Endothelial cell of umbilical vein (primary cell): ENCODE measurements at regions not wholly inside any gene's neighbourhood (a gene's known extent, or its start where the extent isn't known, plus 50 kb on each side); places are given as distances from the start of the nearest gene placed in this dataset.

ENCODE experiments used
- BruUV-seq: library from RNA; stranded (reverse); fragments of 400-500 nt; replicated peaks from 2 replicates; lab custom pipeline; 2021; lab: Mats Ljungman, UMichigan
- CTCF ChIA-PET: fragments of 300-600, 350-600 bp; sonication (Branson Sonifier 250); formaldehyde crosslinking; loops from one replicate; lab custom pipeline; 2021; ENCODE audit warnings: antibody characterized with exemption, inconsistent platforms; lab: Charles Lee
- POLR2A ChIA-PET: fragments of 300-600, 350-600 bp; sonication (Branson Sonifier 250); formaldehyde crosslinking; loops from one replicate; lab custom pipeline; 2021; ENCODE audit warnings: antibody characterized with exemption, inconsistent platforms; lab: Charles Lee
- DNase-seq: peaks from one replicate; pipeline ENCODE4 v3.0.0-alpha.2; 2011; ENCODE audit warnings: low read depth, low spot score
- FAIRE-seq: peaks from 2 replicates; lab custom pipeline; 2011; peaks lifted over from hg19 to GRCh38; lab: Jason Lieb, UNC
- H2AFZ ChIP-seq: 2 replicates; pipeline ENCODE4 v1.6.0; 2012; ENCODE audit warnings: low read depth, low read length, control low read depth, inconsistent platforms
- H3K27ac ChIP-seq: 2 replicates; pipeline ENCODE4 v1.5.1; 2011; ENCODE audit warnings: low read depth, mild to moderate bottlenecking, control low read depth, low read length, moderate library complexity; ENCODE audit not compliant: insufficient read depth
- H3K27me3 ChIP-seq, 2 experiments: 2 replicates each; pipeline versions ENCODE4 v1.6.0 to v1.6.1; 2011; ENCODE audit warnings: low read length in 2 of 2, mixed read lengths in 1 of 2; ENCODE audit not compliant: control insufficient read depth in 2 of 2, insufficient read depth in 2 of 2
- H3K36me3 ChIP-seq, 2 experiments: 2 replicates in 1 of 2; 3 replicates in 1 of 2; pipeline ENCODE4 v1.5.1; 2011; ENCODE audit warnings: low read length in 2 of 2, mild to moderate bottlenecking in 1 of 2, moderate library complexity in 1 of 2; ENCODE audit not compliant: control insufficient read depth in 2 of 2, insufficient read depth in 2 of 2; ENCODE audit errors: extremely low read depth in 1 of 2
- H3K4me1 ChIP-seq: 3 replicates; pipeline ENCODE4 v1.5.1; 2011; ENCODE audit warnings: mild to moderate bottlenecking, low read length; ENCODE audit not compliant: control insufficient read depth, insufficient read depth; ENCODE audit errors: extremely low read depth
- H3K4me2 ChIP-seq: 2 replicates; pipeline ENCODE4 v1.6.1; 2011; ENCODE audit warnings: low read length, control low read depth, mixed read lengths; ENCODE audit not compliant: insufficient read depth
- H3K4me3 ChIP-seq, 3 experiments: fragments of 200-600 bp in 1 of 3; sonication (generic), shearing (Covaris generic) in 1 of 3; replicated peaks in 1 of 3; 2 replicates each; pipeline ENCODE4 v1.5.1; 2011 to 2016; ENCODE audit warnings: control low read depth in 3 of 3, low read length in 3 of 3, mild to moderate bottlenecking in 2 of 3, inconsistent platforms in 1 of 3, low read depth in 1 of 3, moderate library complexity in 1 of 3; ENCODE audit not compliant: insufficient read depth in 1 of 3
- H3K79me2 ChIP-seq: 2 replicates; pipeline ENCODE4 v1.6.0; 2012; ENCODE audit warnings: low read length, inconsistent platforms; ENCODE audit not compliant: control insufficient read depth, insufficient read depth
- H3K9ac ChIP-seq: replicated peaks from 2 replicates; pipeline ENCODE3; 2011; ENCODE audit warnings: low read length, control low read depth; ENCODE audit not compliant: insufficient read depth; ENCODE audit errors: extremely low read depth
- H3K9me1 ChIP-seq: replicated peaks from 3 replicates; pipeline ENCODE4 v1.6.0; 2011; ENCODE audit warnings: mild to moderate bottlenecking, low read length; ENCODE audit not compliant: control insufficient read depth, insufficient read depth; ENCODE audit errors: extremely low read depth
- H3K9me3 ChIP-seq: replicated peaks from 2 replicates; pipeline ENCODE4 v1.5.1; 2012; ENCODE audit warnings: low read length, inconsistent platforms; ENCODE audit not compliant: control insufficient read depth, insufficient read depth
- H4K20me1 ChIP-seq: replicated peaks from 2 replicates; pipeline ENCODE3; 2011; ENCODE audit warnings: mild to moderate bottlenecking, low read length; ENCODE audit not compliant: control insufficient read depth, insufficient read depth; ENCODE audit errors: extremely low read depth
- EZH2 ChIP-seq: IDR thresholded peaks from 2 replicates; pipeline ENCODE4 v1.6.1; 2012; ENCODE audit warnings: borderline replicate concordance, low read depth, mild to moderate bottlenecking, moderate library complexity, low read length, inconsistent platforms; ENCODE audit not compliant: severe bottlenecking
- FOS ChIP-seq: IDR thresholded peaks from 2 replicates; pipeline ENCODE4 v1.6.1; 2011; ENCODE audit warnings: mild to moderate bottlenecking, low read length, moderate library complexity, borderline replicate concordance; ENCODE audit not compliant: insufficient read depth
- dilution Hi-C: fragments of 300-500 bp; cut with MboI; formaldehyde crosslinking; loops from one replicate; pipeline ENCODE4 v1.15.0; 2019; ENCODE audit warnings: low sequenced_read_pairs; ENCODE audit not compliant: extremely low pct_ligation_motif_present
- intact Hi-C: fragments of 100-400 bp; cut with micrococcal nuclease; formaldehyde crosslinking; loops from one replicate; pipeline ENCODE4 v1.10.0; 2022
- TF ChIP-seq, protein P1 (sequence below), 2 donors: IDR thresholded peaks; 1 replicate in 1 of 2; 2 replicates in 1 of 2; pipeline ENCODE4 v1.5.1; 2011; ENCODE audit warnings: low read length in 2 of 2, mild to moderate bottlenecking in 2 of 2, moderate library complexity in 2 of 2, control low read depth in 1 of 2, inconsistent platforms in 1 of 2, low read depth in 1 of 2; ENCODE audit not compliant: insufficient read depth in 1 of 2; ENCODE audit errors: extremely low read depth in 1 of 2

GRCh38 chr6:126643352-126643751 is 303.4 kb downstream of the CENPW start:
- Histone ChIP-seq H3K9me1 (no peaks in the 10 kb centered on the region), H3K27me3 (no peaks in the 10 kb centered on the region), H3K9me3 (no peaks in the 10 kb centered on the region), H2AFZ (no peak overlapping the region), H3K27ac (no peak overlapping the region), H3K4me2 (no peak overlapping the region), H4K20me1 (no peaks in the 10 kb centered on the region), H3K79me2 (no peaks in the 10 kb centered on the region), H3K4me3 (no peak overlapping the region), H3K36me3 (no peaks in the 10 kb centered on the region), H3K9ac (no peak overlapping the region), H3K4me1 (no peaks in the 10 kb centered on the region)
- BruUV-seq, result no TSS peak
- DNase-seq, result no peak
- TF ChIP-seq FOS, result no peak
- TF ChIP-seq, protein P1, sequence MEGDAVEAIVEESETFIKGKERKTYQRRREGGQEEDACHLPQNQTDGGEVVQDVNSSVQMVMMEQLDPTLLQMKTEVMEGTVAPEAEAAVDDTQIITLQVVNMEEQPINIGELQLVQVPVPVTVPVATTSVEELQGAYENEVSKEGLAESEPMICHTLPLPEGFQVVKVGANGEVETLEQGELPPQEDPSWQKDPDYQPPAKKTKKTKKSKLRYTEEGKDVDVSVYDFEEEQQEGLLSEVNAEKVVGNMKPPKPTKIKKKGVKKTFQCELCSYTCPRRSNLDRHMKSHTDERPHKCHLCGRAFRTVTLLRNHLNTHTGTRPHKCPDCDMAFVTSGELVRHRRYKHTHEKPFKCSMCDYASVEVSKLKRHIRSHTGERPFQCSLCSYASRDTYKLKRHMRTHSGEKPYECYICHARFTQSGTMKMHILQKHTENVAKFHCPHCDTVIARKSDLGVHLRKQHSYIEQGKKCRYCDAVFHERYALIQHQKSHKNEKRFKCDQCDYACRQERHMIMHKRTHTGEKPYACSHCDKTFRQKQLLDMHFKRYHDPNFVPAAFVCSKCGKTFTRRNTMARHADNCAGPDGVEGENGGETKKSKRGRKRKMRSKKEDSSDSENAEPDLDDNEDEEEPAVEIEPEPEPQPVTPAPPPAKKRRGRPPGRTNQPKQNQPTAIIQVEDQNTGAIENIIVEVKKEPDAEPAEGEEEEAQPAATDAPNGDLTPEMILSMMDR (IDR thresholded peaks at IDR 0.05; ENCODE audit: extremely low read depth in 1 of 2, insufficient read depth in 1 of 2, low read depth in 1 of 2, low read length in 2 of 2), result no peak
- POLR2A ChIA-PET, result no interaction called here
- CTCF ChIA-PET, result no interaction called here
- intact Hi-C loops, result no loop called here
- FAIRE-seq, result no peak
- dilution Hi-C loops, result no loop called here

GRCh38 chr6:126650931-126651330 is 311.0 kb downstream of the CENPW start:
- POLR2A ChIA-PET, result no interaction called here
- H4K20me1 ChIP-seq, result no peaks in the 10 kb centered on the region
- H3K27ac ChIP-seq, result no peak overlapping the region
- intact Hi-C loops (no loop called here), dilution Hi-C loops (no loop called here)
- TF ChIP-seq EZH2, result no peak
- DNase-seq (no peak), FAIRE-seq (no peak)
- CTCF ChIA-PET, result interaction anchor here (1.6 to 1.9 kb wide), 3 partner anchors 10 to 475 kb away, joined by 4 to 5 read pairs (median 5); no protein-coding TSS in a partner anchor
- no peak overlapping the region for H3K4me3 ChIP-seq
- H2AFZ ChIP-seq, result no peak overlapping the region
- no peaks in the 10 kb centered on the region for H3K27me3 ChIP-seq
- no peaks in the 10 kb centered on the region for H3K4me1 ChIP-seq
- H3K9me3 ChIP-seq, result peaks cover 1% of the 10 kb centered on the region
- no peaks in the 10 kb centered on the region for H3K9me1 ChIP-seq
- no TSS peak for BruUV-seq
- H3K79me2 ChIP-seq, result no peaks in the 10 kb centered on the region
- no peak overlapping the region for H3K9ac ChIP-seq
- H3K36me3 ChIP-seq, result no peaks in the 10 kb centered on the region
- no peak overlapping the region for H3K4me2 ChIP-seq
